ENCODE measurements at regions not wholly inside any gene's neighbourhood (a gene's known extent, or its start where the extent isn't known, plus 50 kb on each side); places are given as distances from the start of the nearest gene placed in this dataset.
"Not testable (repeated sequence)": the region's sequence is repeated elsewhere in the genome, so short reads cannot be mapped to it uniquely, and the experiment has no call there.

GRCh38 chr6:27143474-27144026 lies 104.0 kb upstream of the PRSS16 start:
- Histone ChIP-seq H3K9ac (ENCODE audit: low read length) (peak overlapping the region; percentile 53), H3K4me3 (ENCODE audit: low read depth, low read length, poor library complexity, severe bottlenecking) (no peak overlapping the region), H3F3A (ENCODE audit: insufficient read depth, low read length) (peaks cover 34% of the 10 kb centered on the region), H3K36me3 (ENCODE audit: insufficient read depth, low read length) (peaks cover 4% of the 10 kb centered on the region; the same call in 1 of the 2 replicates), H3K27ac (ENCODE audit: low read depth, low read length, poor library complexity, severe bottlenecking) (peak overlapping the region; percentile 99), H3K79me2 (ENCODE audit: insufficient read depth, low read length) (no peaks in the 10 kb centered on the region), H3K27me3 (ENCODE audit: insufficient read depth, low read length) (no peaks in the 10 kb centered on the region), H3K4me2 (ENCODE audit: low read length) (peak overlapping the region; percentile 80; the same call in 1 of the 2 replicates), H2AFZ (ENCODE audit: low read length) (no peak overlapping the region), H3K9me3 (ENCODE audit: low read length) (no peaks in the 10 kb centered on the region), H3K9me2 (ENCODE audit: low read depth, low read length) (no peaks in the 10 kb centered on the region), H3K4me1 (ENCODE audit: insufficient read depth, low read length, severe bottlenecking) (peaks cover 70% of the 10 kb centered on the region), H4K20me1 (ENCODE audit: insufficient read depth, low read length) (no peaks in the 10 kb centered on the region)
- TF ChIP-seq EZH2 (IDR thresholded peaks at IDR 0.05; ENCODE audit: borderline replicate concordance, low read length) (no peak), CTCF (IDR thresholded peaks at IDR 0.05; ENCODE audit: low read length) (no peak)

GRCh38 chr6:27144740-27145079 lies 102.8 kb upstream of the PRSS16 start:
- Histone ChIP-seq H3K36me3 (ENCODE audit: insufficient read depth, low read length) (no peaks in the 10 kb centered on the region), H3K9ac (ENCODE audit: low read length) (peak overlapping the region; percentile 92), H3K9me3 (ENCODE audit: low read length) (no peaks in the 10 kb centered on the region), H3K9me2 (ENCODE audit: low read depth, low read length) (no peaks in the 10 kb centered on the region), H3K79me2 (ENCODE audit: insufficient read depth, low read length) (no peaks in the 10 kb centered on the region), H3K4me3 (ENCODE audit: low read depth, low read length, poor library complexity, severe bottlenecking) (peak overlapping the region; percentile 75), H3K4me2 (ENCODE audit: low read length) (peak overlapping the region; percentile 80), H3F3A (ENCODE audit: insufficient read depth, low read length) (peaks cover 40% of the 10 kb centered on the region), H3K27me3 (ENCODE audit: insufficient read depth, low read length) (no peaks in the 10 kb centered on the region), H3K27ac (ENCODE audit: low read depth, low read length, poor library complexity, severe bottlenecking) (peak overlapping the region; percentile 99), H2AFZ (ENCODE audit: low read length) (no peak overlapping the region), H3K4me1 (ENCODE audit: insufficient read depth, low read length, severe bottlenecking) (peaks cover 76% of the 10 kb centered on the region), H4K20me1 (ENCODE audit: insufficient read depth, low read length) (no peaks in the 10 kb centered on the region)
- TF ChIP-seq EZH2 (IDR thresholded peaks at IDR 0.05; ENCODE audit: borderline replicate concordance, low read length) (no peak), CTCF (IDR thresholded peaks at IDR 0.05; ENCODE audit: low read length) (no peak)

GRCh38 chr6:27145731-27146455 lies 101.6 kb upstream of the PRSS16 start:
- H3K27me3 ChIP-seq (ENCODE audit: insufficient read depth, low read length): no peaks in the 10 kb centered on the region
- H4K20me1 ChIP-seq (ENCODE audit: insufficient read depth, low read length): no peaks in the 10 kb centered on the region
- peak overlapping the region; percentile 92 for H3K9ac ChIP-seq (ENCODE audit: low read length)
- no peak overlapping the region for H2AFZ ChIP-seq (ENCODE audit: low read length)
- H3F3A ChIP-seq (ENCODE audit: insufficient read depth, low read length): peaks cover 40% of the 10 kb centered on the region
- no peaks in the 10 kb centered on the region for H3K9me3 ChIP-seq (ENCODE audit: low read length)
- peak overlapping the region; percentile 80 for H3K4me2 ChIP-seq (ENCODE audit: low read length)
- no peaks in the 10 kb centered on the region for H3K79me2 ChIP-seq (ENCODE audit: insufficient read depth, low read length)
- peaks cover 75% of the 10 kb centered on the region for H3K4me1 ChIP-seq (ENCODE audit: insufficient read depth, low read length, severe bottlenecking)
- H3K36me3 ChIP-seq (ENCODE audit: insufficient read depth, low read length): no peaks in the 10 kb centered on the region
- H3K4me3 ChIP-seq (ENCODE audit: low read depth, low read length, poor library complexity, severe bottlenecking): peak overlapping the region; percentile 75
- no peak for TF ChIP-seq EZH2 (IDR thresholded peaks at IDR 0.05; ENCODE audit: borderline replicate concordance, low read length)
- TF ChIP-seq CTCF (IDR thresholded peaks at IDR 0.05; ENCODE audit: low read length): no peak
- peak overlapping the region; percentile 99 for H3K27ac ChIP-seq (ENCODE audit: low read depth, low read length, poor library complexity, severe bottlenecking)
- H3K9me2 ChIP-seq (ENCODE audit: low read depth, low read length): no peaks in the 10 kb centered on the region

GRCh38 chr6:27146456-27146705 lies 101.1 kb upstream of the PRSS16 start:
- H3K9me2 ChIP-seq (ENCODE audit: low read depth, low read length); H4K20me1 ChIP-seq (ENCODE audit: insufficient read depth, low read length); H2AFZ ChIP-seq (ENCODE audit: low read length); H3K27me3 ChIP-seq (ENCODE audit: insufficient read depth, low read length); H3K36me3 ChIP-seq (ENCODE audit: insufficient read depth, low read length); H3K9me3 ChIP-seq (ENCODE audit: low read length); H3K79me2 ChIP-seq (ENCODE audit: insufficient read depth, low read length): not testable (repeated sequence)
- Histone ChIP-seq H3K9ac (ENCODE audit: low read length) (peak overlapping the region; percentile 92), H3K27ac (ENCODE audit: low read depth, low read length, poor library complexity, severe bottlenecking) (peak overlapping the region; percentile 99), H3K4me1 (ENCODE audit: insufficient read depth, low read length, severe bottlenecking) (peaks cover 70% of the 10 kb centered on the region), H3F3A (ENCODE audit: insufficient read depth, low read length) (peaks cover 40% of the 10 kb centered on the region), H3K4me3 (ENCODE audit: low read depth, low read length, poor library complexity, severe bottlenecking) (peak overlapping the region; percentile 75), H3K4me2 (ENCODE audit: low read length) (peak overlapping the region; percentile 80)

Data from OCI-LY1 (cell line).